Gastroesophageal sphincter (tissue), 4 donors: ENCODE measurements at regions not wholly inside any gene's neighbourhood (a gene's known extent, or its start where the extent isn't known, plus 50 kb on each side); places are given as distances from the start of the nearest gene placed in this dataset.

ENCODE experiments used
- ATAC-seq: fragments of 150-250 bp; one replicate; pipeline ENCODE4 v1.9.1; 2016; ENCODE audit warnings: mild to moderate bottlenecking, moderate library complexity
- H3K27ac ChIP-seq, 4 donors: fragments of 200-600 bp; sonication (generic) in 3 of 4; 1 replicate in 3 of 4; 2 replicates in 1 of 4; pipeline ENCODE4 v1.5.1; 2016 to 2019
- H3K27me3 ChIP-seq: fragments of 200-600 bp; sonication (generic); one replicate; pipeline ENCODE4 v1.5.1; 2019
- H3K36me3 ChIP-seq, 2 donors: fragments of 200-600 bp; sonication (generic); one replicate each; pipeline ENCODE4 v1.5.1; 2019; ENCODE audit warnings: control low read depth in 1 of 2
- H3K4me1 ChIP-seq, 3 donors: fragments of 200-600 bp; sonication (generic); 1 replicate in 2 of 3; 2 replicates in 1 of 3; pipeline ENCODE4 v1.5.1; 2016 to 2019; ENCODE audit warnings: control low read depth in 2 of 3
- H3K4me3 ChIP-seq, 2 donors: fragments of 200-600 bp; sonication (generic); one replicate each; pipeline ENCODE4 v1.5.1; 2019; ENCODE audit warnings: mild to moderate bottlenecking in 1 of 2, moderate library complexity in 1 of 2
- H3K9me3 ChIP-seq, 3 donors: fragments of 200-600 bp; sonication (generic); one replicate each; pipeline ENCODE4 v1.5.1; 2017 to 2019; ENCODE audit warnings: control low read depth in 2 of 3
- CTCF ChIP-seq, 4 experiments: fragments of 200-600 bp in 2 of 4; fragments of 450-650 bp in 2 of 4; sonication (generic) in 1 of 4; IDR thresholded peaks; one replicate each; pipeline ENCODE4 v1.5.1; 2017 to 2019; ENCODE audit warnings: antibody characterized with exemption in 4 of 4, mild to moderate bottlenecking in 2 of 4, moderate library complexity in 2 of 4
- EP300 ChIP-seq: sonication (generic); formaldehyde crosslinking; IDR thresholded peaks from one replicate; pipeline ENCODE4 v1.6.1; 2017; ENCODE audit warnings: antibody characterized with exemption, mild to moderate bottlenecking
- POLR2A ChIP-seq, 2 donors: fragments of 450-650 bp; IDR thresholded peaks; one replicate each; pipeline ENCODE4 v1.6.1; 2017; ENCODE audit warnings: antibody characterized with exemption in 2 of 2, mild to moderate bottlenecking in 2 of 2, moderate library complexity in 1 of 2
- POLR2AphosphoS5 ChIP-seq: sonication (generic); formaldehyde crosslinking; IDR thresholded peaks from one replicate; pipeline ENCODE4 v1.6.1; 2017; ENCODE audit warnings: antibody characterized with exemption
- WGBS, 2 donors: methylation state at CpG; one replicate each; pipeline ENCODE4 v1.1.5; 2018; ENCODE audit warnings: low coverage in 1 of 2; 5-methylcytosine and 5-hydroxymethylcytosine counted together

DNA sequence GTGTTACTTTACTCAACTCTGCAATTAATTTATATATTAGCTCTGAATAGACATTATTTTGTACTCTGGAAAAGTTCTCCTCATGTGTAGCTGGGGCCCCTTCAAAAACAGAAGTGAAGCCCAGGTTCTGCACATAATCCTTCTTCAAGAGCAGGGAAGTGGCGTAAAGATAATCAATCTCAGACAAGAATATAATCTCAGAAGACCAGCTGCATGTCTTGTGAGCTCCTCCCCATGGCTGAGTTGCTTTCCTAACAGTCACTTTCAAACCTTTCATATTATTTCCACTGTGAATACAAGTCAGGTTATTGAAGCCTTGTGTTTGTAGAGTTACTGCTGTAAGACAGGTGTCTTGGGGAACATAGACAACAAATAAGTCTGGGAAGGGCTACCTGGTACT lies 691.9 kb downstream of the RFPL4B start:
- H3K4me1 ChIP-seq, result no peaks in the 10 kb centered on the region
- no peaks in the 10 kb centered on the region for H3K9me3 ChIP-seq
- H3K27ac ChIP-seq, result no peak overlapping the region
- ATAC-seq, result no peak
- 100% methylated on average over 1 of the region's 1 CpG; no CpG with 5 or more reads in 1 of the 2 donors for WGBS, 2 donors
- H3K4me3 ChIP-seq, result no peak overlapping the region
- no peaks in the 10 kb centered on the region for H3K36me3 ChIP-seq
- H3K27me3 ChIP-seq, result no peaks in the 10 kb centered on the region
- no peak for TF ChIP-seq CTCF (IDR thresholded peaks at IDR 0.05)
- no peak for TF ChIP-seq EP300
- TF ChIP-seq POLR2A (IDR thresholded peaks at IDR 0.05), result no peak
- TF ChIP-seq POLR2AphosphoS5, result no peak

- Histone ChIP-seq H3K36me3 (no peaks in the 10 kb centered on the region), H3K9me3 (no peaks in the 10 kb centered on the region), H3K27ac (no peak overlapping the region), H3K27me3 (no peaks in the 10 kb centered on the region), H3K4me1 (no peaks in the 10 kb centered on the region), H3K4me3 (no peak overlapping the region)
- no peak for TF ChIP-seq POLR2AphosphoS5
- TF ChIP-seq EP300, result no peak
- TF ChIP-seq POLR2A (IDR thresholded peaks at IDR 0.05), result no peak
- no peak for TF ChIP-seq CTCF (IDR thresholded peaks at IDR 0.05)
- ATAC-seq, result no peak
- WGBS, 2 donors, result 56% methylated on average over 1 of the region's 1 CpG; no CpG with 5 or more reads in 1 of the 2 donors
These were observed 700.0 kb downstream of the RFPL4B start for GRCh38 chr6:113047148-113047547.

DNA sequence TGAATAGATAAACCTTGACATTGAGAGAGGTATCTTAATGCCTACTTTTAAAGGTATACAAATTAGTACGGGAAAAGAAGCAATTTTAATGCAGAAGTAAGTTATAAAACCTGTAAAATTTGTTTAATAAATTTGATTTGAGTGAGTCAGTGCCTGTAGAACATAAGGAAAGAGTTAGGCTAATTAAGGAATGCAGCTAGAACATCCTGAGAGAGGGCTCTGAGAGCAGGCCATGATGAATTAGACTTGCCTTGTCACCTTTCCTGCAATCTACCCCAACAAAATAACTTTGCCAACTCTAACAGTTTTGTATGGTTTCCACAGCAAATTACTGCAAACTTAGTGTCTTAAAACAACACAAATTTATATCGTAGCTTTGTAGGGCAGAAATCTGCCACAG lies 700.8 kb downstream of the RFPL4B start:
- no peaks in the 10 kb centered on the region for H3K4me1 ChIP-seq
- no peaks in the 10 kb centered on the region for H3K9me3 ChIP-seq
- H3K27ac ChIP-seq, result no peak overlapping the region
- no peaks in the 10 kb centered on the region for H3K36me3 ChIP-seq
- no peaks in the 10 kb centered on the region for H3K27me3 ChIP-seq
- H3K4me3 ChIP-seq, result no peak overlapping the region
- TF ChIP-seq POLR2AphosphoS5 (no peak), CTCF (IDR thresholded peaks at IDR 0.05) (no peak), EP300 (no peak), POLR2A (IDR thresholded peaks at IDR 0.05) (no peak)
- 79 to 89% methylated on average over 2 of the region's 2 CpGs for WGBS, 2 donors
- ATAC-seq, result no peak

- Histone ChIP-seq H3K27ac (no peak overlapping the region), H3K36me3 (no peaks in the 10 kb centered on the region), H3K27me3 (no peaks in the 10 kb centered on the region), H3K4me3 (no peak overlapping the region), H3K4me1 (no peaks in the 10 kb centered on the region), H3K9me3 (no peaks in the 10 kb centered on the region)
- no peak for TF ChIP-seq EP300
- no peak for TF ChIP-seq POLR2AphosphoS5
- TF ChIP-seq POLR2A (IDR thresholded peaks at IDR 0.05), result no peak
- TF ChIP-seq CTCF (IDR thresholded peaks at IDR 0.05), result no peak
- no peak for ATAC-seq
- 44 to 67% methylated on average over 1 to 3 of the region's 3 CpGs for WGBS, 2 donors
These were observed 701.6 kb downstream of the RFPL4B start for GRCh38 chr6:113048741-113049140.

- Histone ChIP-seq H3K36me3 (no peaks in the 10 kb centered on the region), H3K27ac (no peak overlapping the region), H3K4me3 (no peak overlapping the region), H3K27me3 (no peaks in the 10 kb centered on the region), H3K9me3 (no peaks in the 10 kb centered on the region), H3K4me1 (no peaks in the 10 kb centered on the region)
- no peak for ATAC-seq
- WGBS, 2 donors, result 67 to 80% methylated on average over 2 of the region's 2 CpGs
- TF ChIP-seq CTCF (IDR thresholded peaks at IDR 0.05) (no peak), POLR2A (IDR thresholded peaks at IDR 0.05) (no peak), EP300 (no peak), POLR2AphosphoS5 (no peak)
These were observed 702.1 kb downstream of the RFPL4B start for GRCh38 chr6:113049190-113049589.
